B cell (primary cell): ENCODE measurements at regions not wholly inside any gene's neighbourhood (a gene's known extent, or its start where the extent isn't known, plus 50 kb on each side); places are given as distances from the start of the nearest gene placed in this dataset.
"Not testable (repeated sequence)": the region's sequence is repeated elsewhere in the genome, so short reads cannot be mapped to it uniquely, and the experiment has no call there.

Experiments
- ATAC-seq: fragments of 200-7000 bp; cut with Tn5 transposase; one replicate; pipeline ENCODE4 v1.10.0; 2021; ENCODE audit warnings: low read depth, mild to moderate bottlenecking, moderate number of reproducible peaks, moderate library complexity
- CTCF ChIA-PET: fragments of 350-600 bp; sonication (Branson Sonifier 250); formaldehyde crosslinking; loops from one replicate; lab custom pipeline; 2021; ENCODE audit warnings: antibody characterized with exemption, inconsistent platforms; lab: Charles Lee
- POLR2A ChIA-PET: fragments of 350-600 bp; sonication (Branson Sonifier 250); formaldehyde crosslinking; loops from one replicate; lab custom pipeline; 2021; ENCODE audit warnings: antibody characterized with exemption; lab: Charles Lee
- DNase-seq: peaks from one replicate; pipeline ENCODE4 v3.0.0; 2013
- H2AFZ ChIP-seq: 2 replicates; pipeline ENCODE4 v1.6.1; 2012; ENCODE audit warnings: mild to moderate bottlenecking, low read depth, low read length; ENCODE audit not compliant: insufficient read depth, poor library complexity, severe bottlenecking
- H3K27ac ChIP-seq, 2 donors: 1 replicate in 1 of 2; 2 replicates in 1 of 2; pipeline ENCODE4 v1.5.1; 2012 to 2013; ENCODE audit warnings: low read length in 2 of 2, mild to moderate bottlenecking in 2 of 2, moderate library complexity in 1 of 2
- H3K27me3 ChIP-seq, 4 experiments: fragments of 200-600 bp in 1 of 4; sonication (generic) in 1 of 4; replicated peaks in 1 of 4; 1 replicate in 2 of 4; 2 replicates in 2 of 4; pipeline versions ENCODE4 v1.6.1 to v1.7.0; 2013 to 2016; ENCODE audit warnings: low read length in 3 of 4, mild to moderate bottlenecking in 2 of 4, mixed read lengths in 1 of 4, moderate library complexity in 1 of 4; ENCODE audit not compliant: insufficient read depth in 4 of 4, control insufficient read depth in 3 of 4; ENCODE audit errors: control extremely low read depth in 1 of 4
- H3K36me3 ChIP-seq, 2 experiments: replicated peaks in 1 of 2; 1 replicate in 1 of 2; 2 replicates in 1 of 2; pipeline versions ENCODE4 v1.6.1 to v1.7.1; 2013; ENCODE audit warnings: low read length in 1 of 2; ENCODE audit not compliant: insufficient read depth in 2 of 2, control insufficient read depth in 1 of 2; ENCODE audit errors: control extremely low read depth in 1 of 2, extremely low read depth in 1 of 2
- H3K4me1 ChIP-seq, 2 donors: fragments of 200-600 bp in 1 of 2; sonication (generic) in 1 of 2; 1 replicate in 1 of 2; 2 replicates in 1 of 2; pipeline versions ENCODE4 v1.5.1 to v1.6.1; 2013 to 2017; ENCODE audit warnings: low read length in 2 of 2; ENCODE audit not compliant: control insufficient read depth in 2 of 2, insufficient read depth in 2 of 2
- H3K4me2 ChIP-seq: replicated peaks from 2 replicates; pipeline ENCODE3; 2012; ENCODE audit warnings: mild to moderate bottlenecking, low read depth, low read length; ENCODE audit not compliant: poor library complexity, severe bottlenecking
- H3K4me3 ChIP-seq, 5 experiments: fragments of 200-600 bp in 1 of 5; sonication (generic) in 1 of 5; 1 replicate in 3 of 5; 2 replicates in 2 of 5; pipeline versions ENCODE4 v1.5.1 to v1.7.0; 2011 to 2016; ENCODE audit warnings: low read length in 4 of 5, mild to moderate bottlenecking in 4 of 5, low read depth in 2 of 5, control low read depth in 1 of 5, moderate library complexity in 1 of 5; ENCODE audit not compliant: insufficient read depth in 1 of 5; ENCODE audit errors: control extremely low read depth in 1 of 5, extremely low read depth in 1 of 5
- H3K79me2 ChIP-seq: fragments of 200-600 bp; sonication (generic); one replicate; pipeline ENCODE4 v1.6.0; 2016; ENCODE audit warnings: low read length; ENCODE audit not compliant: control insufficient read depth, insufficient read depth
- H3K9ac ChIP-seq: fragments of 200-600 bp; sonication (generic); 2 replicates; pipeline ENCODE4 v1.6.1; 2017; ENCODE audit warnings: mild to moderate bottlenecking, low read length, moderate library complexity
- H3K9me3 ChIP-seq, 3 donors: one replicate each; pipeline versions ENCODE4 v1.6.1 to v1.7.1; 2013; ENCODE audit warnings: low read length in 2 of 3; ENCODE audit not compliant: control insufficient read depth in 2 of 3, insufficient read depth in 1 of 3; ENCODE audit errors: control extremely low read depth in 1 of 3
- H4K20me1 ChIP-seq: 2 replicates; pipeline ENCODE4 v1.6.0; 2012; ENCODE audit warnings: mild to moderate bottlenecking, low read length; ENCODE audit not compliant: insufficient read depth, control insufficient read depth, poor library complexity, severe bottlenecking
- H3K27ac Mint-ChIP-seq: one replicate; pipeline ENCODE4 v1.8.0; 2021; ENCODE audit warnings: mixed read lengths
- H3K27me3 Mint-ChIP-seq: one replicate; pipeline ENCODE4 v1.8.0; 2021; ENCODE audit warnings: mixed read lengths
- H3K4me1 Mint-ChIP-seq: one replicate; pipeline ENCODE4 v1.8.0; 2021; ENCODE audit warnings: mixed read lengths
- H3K4me3 Mint-ChIP-seq: one replicate; pipeline ENCODE4 v1.8.0; 2021; ENCODE audit warnings: mixed read lengths
- H3K9me3 Mint-ChIP-seq: one replicate; pipeline ENCODE4 v1.8.0; 2022; ENCODE audit warnings: mixed read lengths; ENCODE audit not compliant: insufficient read depth
- CTCF ChIP-seq: fragments of 200-600 bp; IDR thresholded peaks from one replicate; pipeline ENCODE4 v1.8.0; 2022; ENCODE audit warnings: antibody characterized with exemption, mild to moderate bottlenecking
- EZH2 ChIP-seq: IDR thresholded peaks from 2 replicates; pipeline ENCODE4 v1.6.1; 2012; ENCODE audit warnings: borderline replicate concordance, low read depth, mild to moderate bottlenecking, moderate library complexity, low read length; ENCODE audit not compliant: insufficient read depth, poor library complexity, severe bottlenecking
- WGBS: methylation state at CpG from one replicate; pipeline ENCODE4 v1.1.5; 2013; ENCODE audit warnings: missing lambda C conversion rate; ENCODE audit not compliant: insufficient coverage; 5-methylcytosine and 5-hydroxymethylcytosine counted together
- intact Hi-C: fragments of 100-400 bp; cut with micrococcal nuclease; formaldehyde crosslinking; loops from one replicate; pipeline ENCODE4 v1.10.0; 2022

GRCh38 chr5:110002652-110003051, 312.9 kb downstream of the MAN2A1 start:
- Histone ChIP-seq H3K79me2 (no peaks in the 10 kb centered on the region), H2AFZ (no peak overlapping the region), H3K36me3 (no peaks in the 10 kb centered on the region), H3K4me3 (no peak overlapping the region), H4K20me1 (no peaks in the 10 kb centered on the region), H3K4me1 (no peaks in the 10 kb centered on the region), H3K9ac (no peak overlapping the region), H3K9me3 (no peaks in the 10 kb centered on the region), H3K27ac (no peak overlapping the region), H3K27me3 (no peaks in the 10 kb centered on the region), H3K4me2 (no peak overlapping the region)
- TF ChIP-seq EZH2, result no peak
- no peak for TF ChIP-seq CTCF
- no peak for ATAC-seq
- peaks cover 4% of the 10 kb centered on the region for H3K9me3 Mint-ChIP-seq
- no CpG with 5 or more reads among the region's 1 CpG for WGBS
- DNase-seq, result no peak
- no peak overlapping the region for H3K27ac Mint-ChIP-seq
- ChIA-PET CTCF (no interaction called here), POLR2A (no interaction called here)
- peaks cover 8% of the 10 kb centered on the region for H3K27me3 Mint-ChIP-seq
- no peaks in the 10 kb centered on the region for H3K4me1 Mint-ChIP-seq
- intact Hi-C loops, result no loop called here
- no peak overlapping the region for H3K4me3 Mint-ChIP-seq

GRCh38 chr5:110005907-110006562, 316.3 kb downstream of the MAN2A1 start:
- H3K9me3 Mint-ChIP-seq, H3K9me3 ChIP-seq, H3K4me1 ChIP-seq, H3K36me3 ChIP-seq, H3K27ac Mint-ChIP-seq, H2AFZ ChIP-seq, H3K4me3 Mint-ChIP-seq, H3K27me3 Mint-ChIP-seq, H3K4me1 Mint-ChIP-seq, CTCF ChIA-PET, DNase-seq, H3K79me2 ChIP-seq, H3K4me3 ChIP-seq, intact Hi-C loops, H3K27ac ChIP-seq, H3K27me3 ChIP-seq, H4K20me1 ChIP-seq, POLR2A ChIA-PET, H3K4me2 ChIP-seq, H3K9ac ChIP-seq, ATAC-seq: not testable (repeated sequence)
- WGBS, result 100% methylated on average over 8 of the region's 10 CpGs
